ENCODE measurements at regions not wholly inside any gene's neighbourhood (a gene's known extent, or its start where the extent isn't known, plus 50 kb on each side); places are given as distances from the start of the nearest gene placed in this dataset.
A peak's percentile ranks its signal among the peaks of the same experiment; 100 is the strongest.

DNA sequence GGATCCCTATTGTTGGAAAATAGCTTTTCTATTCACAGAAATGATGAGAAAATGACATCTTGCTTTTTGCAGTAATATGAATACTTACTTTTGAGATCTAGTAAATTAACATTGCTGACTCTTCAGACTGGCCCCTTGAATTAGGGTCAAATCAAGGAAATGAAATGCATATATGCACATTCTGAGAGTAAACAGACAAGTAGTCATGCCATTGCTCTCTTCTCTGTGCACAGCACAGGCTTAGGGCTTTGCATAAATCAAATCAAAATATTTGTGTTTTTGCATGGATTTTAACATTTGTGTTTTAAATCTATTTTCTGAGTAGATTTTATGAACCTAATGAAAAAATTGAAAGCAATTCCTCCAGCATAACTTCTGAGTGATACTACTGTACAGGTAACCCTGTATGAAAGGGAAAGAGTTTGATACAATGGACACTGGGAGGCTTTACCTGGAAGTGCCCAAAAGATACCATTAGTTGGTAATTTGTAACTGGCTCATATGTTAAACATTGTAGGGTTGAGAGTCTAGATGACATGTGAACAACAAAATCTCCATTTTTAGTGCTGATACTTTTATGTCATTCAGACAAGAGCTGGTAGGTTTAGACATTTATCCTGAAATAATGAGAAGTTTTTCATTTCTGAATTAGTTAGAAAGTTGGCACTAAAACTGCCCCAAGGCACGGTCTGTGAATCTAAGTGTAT lies 280.2 kb upstream of the FBXO33 start:
- H3K27me3 Mint-ChIP-seq (ENCODE audit: low read depth, poor library complexity), result no peaks in the 10 kb centered on the region
- no peak overlapping the region for H3K27ac Mint-ChIP-seq
- peaks cover 7% of the 10 kb centered on the region for H3K4me1 Mint-ChIP-seq
- H3K9me3 Mint-ChIP-seq, result no peaks in the 10 kb centered on the region
- H3K36me3 Mint-ChIP-seq (ENCODE audit: low read depth), result no peaks in the 10 kb centered on the region
- TF ChIP-seq, protein P1, sequence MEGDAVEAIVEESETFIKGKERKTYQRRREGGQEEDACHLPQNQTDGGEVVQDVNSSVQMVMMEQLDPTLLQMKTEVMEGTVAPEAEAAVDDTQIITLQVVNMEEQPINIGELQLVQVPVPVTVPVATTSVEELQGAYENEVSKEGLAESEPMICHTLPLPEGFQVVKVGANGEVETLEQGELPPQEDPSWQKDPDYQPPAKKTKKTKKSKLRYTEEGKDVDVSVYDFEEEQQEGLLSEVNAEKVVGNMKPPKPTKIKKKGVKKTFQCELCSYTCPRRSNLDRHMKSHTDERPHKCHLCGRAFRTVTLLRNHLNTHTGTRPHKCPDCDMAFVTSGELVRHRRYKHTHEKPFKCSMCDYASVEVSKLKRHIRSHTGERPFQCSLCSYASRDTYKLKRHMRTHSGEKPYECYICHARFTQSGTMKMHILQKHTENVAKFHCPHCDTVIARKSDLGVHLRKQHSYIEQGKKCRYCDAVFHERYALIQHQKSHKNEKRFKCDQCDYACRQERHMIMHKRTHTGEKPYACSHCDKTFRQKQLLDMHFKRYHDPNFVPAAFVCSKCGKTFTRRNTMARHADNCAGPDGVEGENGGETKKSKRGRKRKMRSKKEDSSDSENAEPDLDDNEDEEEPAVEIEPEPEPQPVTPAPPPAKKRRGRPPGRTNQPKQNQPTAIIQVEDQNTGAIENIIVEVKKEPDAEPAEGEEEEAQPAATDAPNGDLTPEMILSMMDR (IDR thresholded peaks at IDR 0.05), result no peak
- no peak for DNase-seq
- no peak overlapping the region for H3K4me3 Mint-ChIP-seq

DNA sequence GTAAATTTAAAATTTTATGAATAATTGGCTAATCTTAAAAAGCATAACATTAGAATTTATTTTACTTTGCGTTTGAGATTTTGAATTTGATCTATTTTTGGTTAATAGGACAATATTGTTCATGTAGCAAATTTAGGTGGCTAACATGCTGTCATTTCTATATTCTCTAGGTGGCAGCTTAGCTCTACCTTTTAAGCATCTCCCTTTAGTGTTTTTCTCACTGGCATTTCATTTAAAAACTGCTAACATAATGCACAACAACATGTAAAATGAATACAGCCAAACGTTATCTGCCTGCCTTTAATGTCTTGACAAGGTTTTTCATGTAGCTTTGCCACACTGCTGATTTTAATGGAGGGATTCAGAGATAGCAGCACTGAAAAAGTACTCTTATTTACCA lies 272.4 kb upstream of the FBXO33 start:
- Mint-ChIP-seq H3K36me3 (ENCODE audit: low read depth) (peaks cover 11% of the 10 kb centered on the region), H3K27me3 (ENCODE audit: low read depth, poor library complexity) (no peaks in the 10 kb centered on the region), H3K9me3 (peaks cover 29% of the 10 kb centered on the region), H3K27ac (no peak overlapping the region), H3K4me3 (no peak overlapping the region), H3K4me1 (no peaks in the 10 kb centered on the region)
- no peak for DNase-seq
- TF ChIP-seq, protein P1 (IDR thresholded peaks at IDR 0.05), result no peak

DNA sequence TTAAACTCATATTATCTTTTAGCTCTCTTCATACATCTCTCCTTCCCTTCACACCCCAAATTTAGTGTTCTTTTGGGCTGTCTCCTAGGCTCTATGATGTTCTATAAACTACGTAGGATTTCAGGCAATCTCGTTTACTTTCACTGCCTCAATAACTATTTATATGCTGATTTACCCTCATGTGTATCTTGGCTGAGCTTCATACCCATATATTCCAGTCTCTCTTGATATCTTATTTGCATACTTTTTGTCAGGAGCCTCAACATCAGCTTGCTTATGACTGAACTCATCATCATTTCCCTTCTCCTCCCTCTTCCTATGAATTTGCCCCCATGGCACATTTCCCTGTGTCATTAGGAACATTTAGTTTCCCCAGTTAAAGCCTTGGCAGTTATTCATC lies 262.1 kb upstream of the FBXO33 start:
- Mint-ChIP-seq H3K27ac (no peak overlapping the region), H3K27me3 (ENCODE audit: low read depth, poor library complexity) (peaks cover 4% of the 10 kb centered on the region), H3K36me3 (ENCODE audit: low read depth) (no peaks in the 10 kb centered on the region), H3K4me3 (no peak overlapping the region), H3K4me1 (no peaks in the 10 kb centered on the region), H3K9me3 (peaks cover 9% of the 10 kb centered on the region)
- no peak for DNase-seq
- TF ChIP-seq, protein P1 (IDR thresholded peaks at IDR 0.05), result no peak

DNA sequence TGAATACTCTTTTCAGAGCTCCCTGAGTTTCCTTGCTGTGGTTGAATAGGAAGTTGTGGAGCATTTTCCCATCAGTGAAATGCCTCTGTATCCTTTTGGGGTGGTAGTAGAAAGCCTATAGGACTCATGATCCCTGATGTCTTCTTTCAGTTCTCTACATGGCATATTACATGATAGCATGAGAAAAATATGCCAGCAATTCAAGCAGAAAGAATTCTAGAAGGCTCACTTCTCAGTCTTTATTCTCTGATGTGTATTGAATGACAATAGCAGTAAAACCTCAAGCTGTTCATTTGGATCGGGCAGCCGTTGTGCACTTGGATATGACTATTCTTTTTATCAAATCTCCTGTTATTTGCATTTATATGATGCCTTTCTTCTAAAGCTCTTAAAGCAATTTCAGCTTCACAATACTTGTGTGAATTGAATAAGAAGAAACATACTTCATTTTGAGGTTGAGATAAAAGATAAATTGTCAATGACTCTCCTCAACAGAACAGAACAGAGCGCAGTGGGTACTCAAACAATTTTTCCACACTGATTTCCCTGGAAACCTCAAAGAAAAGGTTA lies 251.5 kb upstream of the FBXO33 start:
- H3K4me3 Mint-ChIP-seq, result no peak overlapping the region
- no peaks in the 10 kb centered on the region for H3K36me3 Mint-ChIP-seq (ENCODE audit: low read depth)
- TF ChIP-seq, protein P1 (IDR thresholded peaks at IDR 0.05), result no peak
- no peak for DNase-seq
- no peaks in the 10 kb centered on the region for H3K9me3 Mint-ChIP-seq
- H3K27me3 Mint-ChIP-seq (ENCODE audit: low read depth, poor library complexity), result no peaks in the 10 kb centered on the region
- H3K27ac Mint-ChIP-seq, result no peak overlapping the region
- H3K4me1 Mint-ChIP-seq, result peaks cover 25% of the 10 kb centered on the region

DNA sequence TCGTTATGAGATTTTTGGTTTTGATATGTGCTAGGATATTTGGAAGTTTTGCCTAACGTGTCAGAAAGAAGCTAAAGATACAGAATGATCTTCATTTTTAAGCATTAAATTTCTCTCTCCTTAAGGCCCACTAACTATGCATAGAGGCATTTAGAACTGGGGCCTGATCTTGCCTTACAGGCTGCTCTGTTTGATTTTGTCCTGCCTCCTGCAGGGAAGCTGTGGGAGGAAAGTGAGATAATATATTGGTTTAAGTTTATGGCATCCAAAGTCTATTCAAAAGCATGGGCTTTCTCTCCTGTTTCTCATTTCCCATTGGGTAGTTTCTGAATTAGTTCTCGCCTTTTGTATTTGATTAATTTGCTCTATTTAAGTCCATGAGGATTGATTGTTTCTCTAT lies 250.3 kb upstream of the FBXO33 start:
- Mint-ChIP-seq H3K36me3 (ENCODE audit: low read depth) (no peaks in the 10 kb centered on the region), H3K4me3 (no peak overlapping the region), H3K4me1 (peaks cover 25% of the 10 kb centered on the region), H3K27me3 (ENCODE audit: low read depth, poor library complexity) (no peaks in the 10 kb centered on the region), H3K9me3 (no peaks in the 10 kb centered on the region), H3K27ac (peak overlapping the region; percentile 21)
- DNase-seq, result peak; percentile 2
- TF ChIP-seq, protein P1 (IDR thresholded peaks at IDR 0.05), result no peak
